ENCODE measurements at regions not wholly inside any gene's neighbourhood (a gene's known extent, or its start where the extent isn't known, plus 50 kb on each side); places are given as distances from the start of the nearest gene placed in this dataset.

DNA sequence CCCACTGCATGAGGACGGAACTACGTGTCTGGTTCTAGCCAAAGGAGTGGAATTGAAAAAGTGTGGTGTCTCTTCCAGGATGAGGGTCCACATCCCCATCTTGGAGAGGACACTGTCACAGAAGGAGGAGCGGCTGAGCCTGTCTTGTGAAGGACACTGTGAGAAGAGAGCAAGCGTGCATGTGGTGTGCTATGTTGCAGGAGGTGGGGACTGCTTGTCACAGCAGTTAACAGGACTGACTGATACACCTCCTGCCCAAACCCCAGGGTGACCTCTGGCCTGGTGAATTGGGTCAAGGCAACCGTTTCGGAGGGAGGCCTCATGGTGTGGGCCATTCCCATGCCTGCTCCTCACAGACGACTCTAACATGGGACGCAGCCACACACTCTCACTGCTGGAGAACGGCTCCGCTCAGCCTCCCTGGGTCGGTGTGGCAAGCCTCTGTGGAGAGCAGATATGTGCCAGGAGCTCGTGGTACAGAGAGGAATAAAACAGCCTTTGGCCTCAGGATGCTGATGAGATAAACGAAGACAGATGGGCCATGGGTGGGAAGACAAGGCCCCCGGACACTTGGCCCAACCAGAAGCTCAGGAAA is 56.4 kb upstream of the RBFOX3 start:
- Mint-ChIP-seq H3K9me3 (peaks cover 0 to 2% of the 10 kb centered on the region in 2 donors), H3K36me3 (peaks cover under 1 to 6% of the 10 kb centered on the region in 2 donors), H3K27ac (no peak overlapping the region)
- ATAC-seq, result no peak
- no peak for DNase-seq (ENCODE audit: low spot score in 2 of 2)

DNA sequence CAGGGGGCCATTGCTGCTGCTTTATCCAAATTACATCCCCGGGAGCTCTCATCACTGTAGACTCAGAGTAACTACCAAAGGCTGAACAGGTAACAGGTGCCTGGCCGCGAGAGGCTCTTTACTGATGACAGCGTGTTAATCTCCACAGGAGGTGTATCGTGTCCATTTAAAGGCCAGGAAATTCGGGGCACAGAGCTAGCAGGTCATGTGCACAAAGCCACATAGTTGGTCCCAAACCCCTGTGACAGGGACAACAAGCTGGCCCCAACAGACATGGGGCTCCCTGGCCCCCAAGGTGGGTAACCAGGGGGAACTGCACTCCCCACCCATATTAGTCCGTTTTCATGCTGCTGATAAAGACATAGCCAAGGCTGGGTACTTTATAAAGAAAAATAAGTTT is 55.3 kb upstream of the RBFOX3 start:
- peaks cover 3 to 9% of the 10 kb centered on the region in 2 donors for H3K9me3 Mint-ChIP-seq
- no peak overlapping the region for H3K27ac Mint-ChIP-seq
- peaks cover 0 to 4% of the 10 kb centered on the region in 2 donors for H3K36me3 Mint-ChIP-seq
- DNase-seq (ENCODE audit: low spot score in 2 of 2) (no peak), ATAC-seq (no peak)

DNA sequence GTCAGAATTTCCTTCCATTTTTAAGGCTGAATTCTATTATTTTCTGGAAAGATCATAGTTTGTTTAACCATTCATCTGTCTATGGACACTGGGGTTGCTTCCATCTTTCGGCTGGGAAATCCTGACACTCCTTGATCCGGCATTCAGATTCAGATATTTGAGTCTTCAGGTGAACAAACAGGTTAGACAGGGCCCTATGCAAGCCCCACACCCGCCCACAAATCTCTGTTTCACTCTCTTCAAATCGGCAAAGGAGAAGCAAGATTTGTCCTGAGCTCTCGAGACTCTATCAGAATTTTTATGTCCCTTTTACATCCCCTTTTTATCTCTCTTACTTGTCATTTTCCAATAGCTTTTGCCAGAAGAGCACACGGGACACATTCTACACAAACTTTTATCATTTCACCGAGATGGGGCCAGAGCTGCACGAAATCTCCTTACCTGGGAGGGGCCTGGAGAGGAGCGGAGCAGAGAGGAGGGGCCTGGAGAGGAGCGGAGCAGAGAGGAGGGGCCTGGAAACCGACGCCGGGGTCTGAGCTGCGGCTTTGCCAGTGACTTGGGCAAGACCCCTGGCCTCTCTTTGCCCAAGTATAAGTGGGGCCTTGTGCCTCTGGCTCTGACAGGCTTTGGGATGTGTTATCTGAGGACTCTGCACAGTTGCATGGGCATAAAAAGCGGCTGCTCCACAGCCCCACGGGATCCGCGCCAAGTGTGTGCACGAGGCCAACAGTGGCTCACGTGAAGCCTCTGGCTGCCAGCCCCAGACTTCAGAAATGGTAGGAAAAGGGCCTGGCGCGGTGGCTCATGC is 54.3 kb upstream of the RBFOX3 start:
- ATAC-seq, result no peak
- Mint-ChIP-seq H3K36me3 (peaks cover 0 to 4% of the 10 kb centered on the region in 2 donors), H3K27ac (no peak overlapping the region), H3K9me3 (peaks cover 11 to 14% of the 10 kb centered on the region in 2 donors)
- DNase-seq (ENCODE audit: low spot score in 2 of 2), result no peak

DNA sequence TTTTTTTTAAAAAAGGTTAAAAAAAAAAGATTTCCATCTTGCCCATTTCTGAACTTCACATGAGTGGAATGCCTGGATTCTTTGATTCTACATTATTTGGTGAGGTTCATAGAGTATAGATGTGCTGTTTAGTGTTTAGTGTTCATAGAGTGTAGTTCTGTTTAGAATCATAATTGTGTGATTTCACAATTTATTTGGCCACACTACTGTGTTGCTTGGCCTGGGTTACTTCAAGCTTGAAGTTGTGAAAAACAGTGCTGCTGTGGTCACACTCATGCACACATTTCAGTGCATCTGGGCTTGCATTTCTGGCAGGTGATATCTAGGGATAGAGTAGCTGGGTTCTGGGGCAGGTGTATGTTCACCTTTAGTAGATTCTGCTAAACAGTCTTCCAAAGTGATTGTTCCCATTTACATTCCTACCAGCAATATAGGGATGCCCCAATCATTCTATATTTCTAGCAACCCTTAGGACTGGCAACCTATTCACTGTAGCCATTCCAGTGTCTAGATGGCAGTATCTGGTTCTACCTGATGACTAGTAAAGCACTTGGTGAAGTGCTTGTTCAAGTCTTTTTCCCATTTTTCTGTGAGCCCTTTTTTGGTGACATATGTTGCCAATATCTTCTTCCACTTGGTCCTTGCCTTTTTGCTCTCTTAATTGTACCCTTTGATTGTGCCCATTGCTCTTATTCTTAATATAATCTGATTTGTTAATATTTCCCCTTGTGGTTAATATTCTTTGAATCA is 50.6 kb upstream of the RBFOX3 start:
- peaks cover 0 to 4% of the 10 kb centered on the region in 2 donors for H3K36me3 Mint-ChIP-seq
- no peak overlapping the region for H3K27ac Mint-ChIP-seq
- H3K9me3 Mint-ChIP-seq, result peaks cover 11 to 14% of the 10 kb centered on the region in 2 donors
- no peak for ATAC-seq
- DNase-seq (ENCODE audit: low spot score in 2 of 2), result no peak

Data from activated naive CD4-positive, alpha-beta T cell treated with anti-CD3 and anti-CD28 coated beads, Interleukin-2, amount 50 U/mL, for 72 hours (primary cell).